ENCODE measurements at regions not wholly inside any gene's neighbourhood (a gene's known extent, or its start where the extent isn't known, plus 50 kb on each side); places are given as distances from the start of the nearest gene placed in this dataset.

DNA sequence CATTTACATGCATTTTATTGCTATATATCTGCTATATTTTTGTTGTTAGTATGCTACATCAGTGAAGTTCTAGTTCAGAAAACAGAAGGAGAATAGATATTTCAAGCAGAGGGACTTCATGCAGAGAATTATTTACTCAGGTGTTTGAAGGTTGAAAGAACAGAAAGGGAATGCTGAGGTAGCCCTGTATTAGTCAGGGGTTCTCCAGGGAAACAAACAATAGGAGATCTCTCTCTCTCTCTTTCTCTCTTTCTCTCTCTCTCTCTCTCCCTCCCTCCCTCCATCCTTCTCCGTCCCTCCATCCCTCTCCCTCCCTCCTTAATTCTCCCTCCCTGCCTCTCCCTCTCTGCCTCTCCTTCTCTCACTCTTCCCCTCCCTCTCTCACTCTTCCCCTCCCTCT lies 114.3 kb upstream of the TDRD3 start:
- no peak for DNase-seq

- DNase-seq, result no peak
Measured at GRCh38 chr13:60286707-60287106, 110.3 kb upstream of the TDRD3 start.

DNA sequence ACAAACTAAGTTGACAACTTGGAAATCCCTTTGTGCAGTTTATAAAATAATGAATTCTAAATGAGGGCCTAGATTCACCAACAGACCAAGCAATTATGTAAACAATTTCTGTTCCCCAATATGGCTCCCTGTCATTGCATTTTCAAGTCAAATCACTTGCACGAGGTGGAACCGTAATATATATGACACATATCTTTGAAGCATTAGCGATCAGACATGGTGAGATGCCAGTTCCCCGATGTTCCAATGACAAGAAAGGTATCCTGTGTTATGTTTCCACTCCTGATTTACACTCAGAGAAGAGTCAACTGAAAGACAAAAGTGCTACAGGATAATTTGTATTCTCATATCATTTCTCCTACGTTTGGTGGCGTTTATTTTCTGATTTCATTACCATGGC lies 108.5 kb upstream of the TDRD3 start:
- DNase-seq, result no peak

GRCh38 chr13:60303166-60303565 lies 93.9 kb upstream of the TDRD3 start:
- no peak for DNase-seq

DNA sequence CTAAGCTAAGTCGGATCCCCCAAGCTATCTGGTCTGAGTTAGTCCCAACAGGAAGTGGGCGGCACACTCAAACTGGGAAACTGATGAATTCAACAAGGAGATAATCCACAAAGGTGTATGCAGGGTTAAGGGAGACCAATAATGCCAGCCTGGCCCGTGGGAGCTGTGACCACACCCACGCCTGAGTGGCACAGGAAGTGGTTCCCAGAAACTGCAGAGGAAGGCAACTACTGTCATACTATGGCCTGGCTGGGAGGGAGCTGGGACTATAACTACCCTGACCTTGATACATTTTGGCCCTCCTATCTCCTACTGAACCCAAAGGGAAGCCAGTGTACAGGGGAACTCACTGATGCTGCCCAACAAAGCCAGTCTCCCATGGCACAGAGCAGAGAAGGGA lies 85.5 kb upstream of the TDRD3 start:
- no peak for DNase-seq

DNA sequence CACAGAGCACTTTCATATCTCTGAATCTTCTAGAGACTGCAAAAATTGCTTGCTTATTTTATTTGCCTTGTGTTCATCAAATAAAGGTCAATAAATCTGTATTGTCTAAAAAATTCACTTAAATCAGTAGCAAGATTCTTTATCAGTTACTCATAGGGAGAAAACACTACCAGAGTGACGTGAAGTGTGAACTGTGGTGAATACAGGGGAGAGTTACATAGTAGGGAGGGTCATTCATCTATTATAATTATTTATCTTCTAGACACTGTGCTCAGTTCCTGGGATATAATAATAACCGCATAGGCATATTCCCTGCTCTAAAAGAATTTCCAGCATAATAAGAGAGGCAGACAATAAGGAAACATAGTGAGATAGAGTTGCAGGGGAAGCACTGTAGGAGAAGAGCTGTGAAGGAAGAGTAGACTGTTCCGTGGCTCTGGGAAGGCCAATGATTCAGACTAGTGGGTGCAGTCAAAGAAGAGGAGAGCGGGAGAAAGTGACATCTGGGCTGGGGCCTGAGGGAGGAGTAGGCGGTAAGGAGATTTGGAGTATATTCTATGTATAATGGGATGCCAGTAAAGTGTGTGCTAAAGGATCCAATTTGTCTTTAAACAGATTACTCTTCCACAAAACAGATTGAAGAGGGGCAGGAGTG lies 84.0 kb upstream of the TDRD3 start:
- peak in 1 of 51 donors; percentile 1 for DNase-seq

GRCh38 chr13:60318186-60318585 lies 78.8 kb upstream of the TDRD3 start:
- no peak for DNase-seq

GRCh38 chr13:60324131-60324530 lies 72.9 kb upstream of the TDRD3 start:
- no peak for DNase-seq

- no peak for DNase-seq
Measured at GRCh38 chr13:60326273-60326672, 70.7 kb upstream of the TDRD3 start.

- DNase-seq, result no peak
Measured at GRCh38 chr13:60327511-60327910, 69.5 kb upstream of the TDRD3 start.

DNA sequence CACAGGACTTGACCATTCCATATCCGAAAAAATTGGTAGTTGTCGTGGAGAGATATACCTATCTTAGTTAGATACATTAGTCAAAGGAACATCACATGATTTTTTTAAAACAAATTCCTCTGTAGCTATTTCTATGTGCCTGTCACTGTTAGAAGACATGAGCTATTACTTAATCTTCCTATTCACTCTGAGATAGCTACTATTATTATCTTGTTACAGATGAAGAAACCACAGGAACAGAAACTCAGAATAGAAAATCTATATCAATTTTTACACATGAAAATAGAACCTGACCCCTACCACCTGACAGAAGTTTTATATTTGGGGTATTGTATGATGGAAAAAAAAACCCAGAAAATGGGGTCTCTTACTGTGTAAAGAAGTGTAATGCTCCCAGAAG lies 68.9 kb upstream of the TDRD3 start:
- DNase-seq, result no peak

GRCh38 chr13:60329221-60329923 lies 67.6 kb upstream of the TDRD3 start:
- DNase-seq, result peak in 10 of 51 donors; percentile 2 to 24 (median 6)

GRCh38 chr13:60331249-60332012 lies 65.6 kb upstream of the TDRD3 start:
- DNase-seq, result no peak

- DNase-seq, result no peak
Measured at GRCh38 chr13:60332682-60333081, 64.3 kb upstream of the TDRD3 start.

DNA sequence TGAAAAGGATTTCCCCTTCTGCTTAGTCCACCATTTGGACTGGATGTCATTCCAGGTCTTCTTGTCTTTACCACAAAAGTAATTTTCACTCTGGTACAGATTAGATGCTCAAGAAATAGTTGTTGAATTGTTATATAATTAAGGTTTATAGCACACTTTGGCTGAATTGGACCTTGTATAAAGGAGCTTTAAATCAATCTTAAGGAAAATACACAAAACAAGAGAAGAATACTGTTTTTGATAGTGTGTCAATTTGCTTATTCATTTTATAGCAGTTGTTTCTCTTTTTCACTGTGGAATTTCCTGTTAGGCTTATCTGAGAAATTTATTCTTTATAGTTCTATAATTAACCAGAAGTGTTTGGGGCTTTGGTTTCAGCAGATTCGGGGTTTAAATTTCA lies 62.7 kb upstream of the TDRD3 start:
- no peak for DNase-seq

DNA sequence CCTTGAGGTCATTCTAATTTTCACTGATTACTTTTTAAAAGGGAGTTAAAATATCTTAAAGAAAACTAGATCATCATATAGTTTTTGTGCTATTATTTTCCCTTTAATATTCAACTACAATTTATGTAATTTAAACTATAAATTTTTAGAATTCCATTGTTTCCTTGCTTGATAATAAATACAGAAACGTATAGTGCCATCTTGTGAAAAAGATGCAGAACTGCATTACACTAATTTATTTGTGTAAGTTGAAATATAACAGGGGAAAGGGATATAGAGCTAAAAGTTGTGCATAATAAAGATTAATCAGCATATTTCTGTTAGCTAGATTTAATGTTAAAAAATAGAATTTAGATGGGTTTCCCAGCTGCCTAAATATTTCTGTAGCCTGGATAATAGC lies 61.5 kb upstream of the TDRD3 start:
- no peak for DNase-seq

- DNase-seq, result no peak
Measured at GRCh38 chr13:60338754-60339153, 58.3 kb upstream of the TDRD3 start.

GRCh38 chr13:60343978-60344377 lies 53.0 kb upstream of the TDRD3 start:
- DNase-seq, result no peak

- DNase-seq, result no peak
Measured at GRCh38 chr13:60347174-60347573, 49.8 kb upstream of the TDRD3 start.

Measured in hypothalamus (tissue), 51 donors.